Activated T-cell treated with anti-CD3 and anti-CD28 coated beads for 24 hours (primary cell): ENCODE measurements at regions not wholly inside any gene's neighbourhood (a gene's known extent, or its start where the extent isn't known, plus 50 kb on each side); places are given as distances from the start of the nearest gene placed in this dataset.
"Not testable (repeated sequence)": the region's sequence is repeated elsewhere in the genome, so short reads cannot be mapped to it uniquely, and the experiment has no call there.

Experiments used
- DNase-seq: peaks from one replicate; pipeline ENCODE4 v3.0.0-alpha.2; 2020; ENCODE audit warnings: low read depth

- DNase-seq = no peak
Observed at GRCh38 chr11:39462506-39462905, 1996.9 kb downstream of the LRRC4C start.

- no peak for DNase-seq
Observed at GRCh38 chr11:39461066-39461465, 1998.4 kb downstream of the LRRC4C start.

- DNase-seq = no peak
Observed at GRCh38 chr11:39459606-39460005, 1999.8 kb downstream of the LRRC4C start.

GRCh38 chr11:39458481-39458880 is 2001.0 kb downstream of the LRRC4C start:
- DNase-seq = no peak

- DNase-seq = no peak
Observed at GRCh38 chr11:39443424-39444022, 2015.9 kb downstream of the LRRC4C start.

- no peak for DNase-seq
Observed at GRCh38 chr11:39442177-39442576, 2017.3 kb downstream of the LRRC4C start.

GRCh38 chr11:39435641-39436040 is 2023.8 kb downstream of the LRRC4C start:
- no peak for DNase-seq

GRCh38 chr11:39434466-39434865 is 2025.0 kb downstream of the LRRC4C start:
- DNase-seq = no peak

- DNase-seq = no peak
Observed at GRCh38 chr11:39432929-39433328, 2026.5 kb downstream of the LRRC4C start.

GRCh38 chr11:39425226-39425625 is 2034.2 kb downstream of the LRRC4C start:
- DNase-seq = no peak

- no peak for DNase-seq
Observed at GRCh38 chr11:39412117-39412516, 2047.3 kb downstream of the LRRC4C start.

GRCh38 chr11:39385911-39386310 is 2073.5 kb downstream of the LRRC4C start:
- DNase-seq = no peak

- DNase-seq = no peak
Observed at GRCh38 chr11:39374963-39375698, 2084.3 kb downstream of the LRRC4C start.

- DNase-seq = no peak
Observed at GRCh38 chr11:39367534-39367933, 2091.9 kb downstream of the LRRC4C start.

GRCh38 chr11:39365809-39366436 is 2093.5 kb downstream of the LRRC4C start:
- no peak for DNase-seq

- no peak for DNase-seq
Observed at GRCh38 chr11:39363571-39363970, 2095.9 kb downstream of the LRRC4C start.

GRCh38 chr11:39361557-39361956 is 2097.9 kb downstream of the LRRC4C start:
- no peak for DNase-seq

GRCh38 chr11:39345834-39346442 is 2113.5 kb downstream of the LRRC4C start:
- DNase-seq = no peak

- DNase-seq = no peak
Observed at GRCh38 chr11:39341461-39341860, 2118.0 kb downstream of the LRRC4C start.

- not testable (repeated sequence) for DNase-seq
Observed at GRCh38 chr11:39333006-39333405, 2126.4 kb downstream of the LRRC4C start.

GRCh38 chr11:39327302-39327701 is 2132.2 kb downstream of the LRRC4C start:
- no peak for DNase-seq

- not testable (repeated sequence) for DNase-seq
Observed at GRCh38 chr11:39311888-39312287, 2147.6 kb downstream of the LRRC4C start.

- DNase-seq = no peak
Observed at GRCh38 chr11:39304586-39304985, 2154.9 kb downstream of the LRRC4C start.
